ENCODE measurements at regions not wholly inside any gene's neighbourhood (a gene's known extent, or its start where the extent isn't known, plus 50 kb on each side); places are given as distances from the start of the nearest gene placed in this dataset.
A peak's percentile ranks its signal among the peaks of the same experiment; 100 is the strongest.

- Histone ChIP-seq H3K36me3 (peaks cover 0 to 77% (median 40%) of the 10 kb centered on the region in 9 donors), H3K27ac (peak overlapping the region; percentile 82 to 99 (median 87)), H3K9me3 (no peaks in the 10 kb centered on the region), H3K27me3 (no peaks in the 10 kb centered on the region), H3K4me3 (no peak overlapping the region), H3K4me1 (peaks cover 53 to 85% (median 69%) of the 10 kb centered on the region in 9 donors)
- intact Hi-C loops (cut with DNase I) = loop anchor here in 7 of 10 donors (5.0 to 10.0 kb wide), 9 partner anchors 41 to 383 kb away; partner anchors contain the start of gene NCOR2 (in 2 of the 7)
- ATAC-seq = peak; percentile 75 to 85 (median 82)
- WGBS, 2 donors = 11 to 16% methylated on average over 25 of the region's 25 CpGs
- no peak for TF ChIP-seq CTCF (IDR thresholded peaks at IDR 0.05)
- DNase-seq = peak; percentile 93 to 95
Observed at GRCh38 chr12:124381456-124382296, 86.8 kb downstream of the RFLNA start.

GRCh38 chr12:124380796-124381455, 86.0 kb downstream of the RFLNA start:
- TF ChIP-seq CTCF (IDR thresholded peaks at IDR 0.05) = no peak
- peak overlapping the region; percentile 82 to 99 (median 87) for H3K27ac ChIP-seq
- peaks cover 0 to 83% (median 46%) of the 10 kb centered on the region in 9 donors for H3K36me3 ChIP-seq
- DNase-seq = no peak
- H3K4me1 ChIP-seq = peaks cover 45 to 78% (median 62%) of the 10 kb centered on the region in 9 donors
- no peaks in the 10 kb centered on the region for H3K27me3 ChIP-seq
- 51 to 53% methylated on average over 8 of the region's 8 CpGs for WGBS, 2 donors
- peak overlapping the region in 2 of 10 donors; percentile 9 to 23 for H3K4me3 ChIP-seq
- intact Hi-C loops (cut with DNase I) = loop anchor here in 7 of 10 donors (5.0 to 10.0 kb wide), 9 partner anchors 41 to 384 kb away; partner anchors contain the start of gene NCOR2 (in 2 of the 7)
- peak in 1 of 8 donors; percentile 1 for ATAC-seq
- H3K9me3 ChIP-seq = no peaks in the 10 kb centered on the region

GRCh38 chr12:124379938-124380754, 85.3 kb downstream of the RFLNA start:
- peak; percentile 29 to 73 (median 61) for TF ChIP-seq CTCF (IDR thresholded peaks at IDR 0.05)
- Histone ChIP-seq H3K27ac (peak overlapping the region; percentile 82 to 99 (median 87)), H3K4me3 (peak overlapping the region in 2 of 10 donors; percentile 9 to 23), H3K27me3 (no peaks in the 10 kb centered on the region), H3K36me3 (peaks cover 0 to 83% (median 47%) of the 10 kb centered on the region in 9 donors), H3K4me1 (peaks cover 38 to 70% (median 54%) of the 10 kb centered on the region in 9 donors), H3K9me3 (no peaks in the 10 kb centered on the region)
- DNase-seq = peak; percentile 62 to 78
- intact Hi-C loops (cut with DNase I) = loop anchor here in 8 of 10 donors (5.0 to 10.0 kb wide), 9 partner anchors 42 to 385 kb away; partner anchors contain the start of gene NCOR2 (in 4 of the 8)
- peak; percentile 36 to 69 (median 59) for ATAC-seq
- 6 to 9% methylated on average over 30 to 31 of the region's 31 CpGs for WGBS, 2 donors

All from heart right ventricle (tissue), 16 donors.